ENCODE measurements at regions not wholly inside any gene's neighbourhood (a gene's known extent, or its start where the extent isn't known, plus 50 kb on each side); places are given as distances from the start of the nearest gene placed in this dataset.

- no peak for TF ChIP-seq MCM2 (IDR thresholded peaks at IDR 0.05; ENCODE audit: low read depth)
- TF ChIP-seq THAP7 (CRISPR knock-in tag; IDR thresholded peaks at IDR 0.05) = no peak
- no peak for TF ChIP-seq PCBP1 (IDR thresholded peaks at IDR 0.05; ENCODE audit: low read depth, low read length, poor library complexity, severe bottlenecking)
Observed at GRCh38 chr9:73053543-73053942, 98.1 kb upstream of the ANXA1 start (continued).

- H3K79me2 ChIP-seq (ENCODE audit: control insufficient read depth, insufficient read depth, low read length) = no peaks in the 10 kb centered on the region
- H3K4me2 ChIP-seq (ENCODE audit: insufficient read depth, low read length) = no peak overlapping the region
- POLR2A ChIA-PET = interaction anchor here (0.7 to 1.6 kb wide), 2 partner anchors 8 to 331 kb away, joined by 3 to 4 read pairs; no protein-coding TSS in a partner anchor
- ATAC-seq = peak; percentile 73; the same call in 2 of the 3 replicates
- no peaks in the 10 kb centered on the region for H3K27me3 ChIP-seq (ENCODE audit: control insufficient read depth in 2 of 2, insufficient read depth in 2 of 2, low read length in 2 of 2)
- WGBS (ENCODE audit: insufficient coverage, low coverage, missing lambda C conversion rate) = 47% methylated on average over 7 of the region's 7 CpGs
- no peak for DNase-seq (ENCODE audit: extremely low read depth in 1 of 4, low spot score in 3 of 4)
- no peaks in the 10 kb centered on the region for H3K9me1 ChIP-seq (ENCODE audit: control insufficient read depth, insufficient read depth, low read length)
- CTCF ChIA-PET (ENCODE audit: low intra/inter-chr PET ratio) = no interaction called here
- H3K27ac ChIP-seq (ENCODE audit: extremely low read depth, low read depth, low read length) = no peak overlapping the region
- no peak for FAIRE-seq
- no peaks in the 10 kb centered on the region for H3K36me3 ChIP-seq (ENCODE audit: control insufficient read depth, insufficient read depth, low read length)
- in situ Hi-C loops (cut with MboI) (no loop called here), intact Hi-C loops (cut with micrococcal nuclease) (no loop called here)
- no peak overlapping the region for H3K4me3 ChIP-seq
- H3K9me3 ChIP-seq (replicated peaks; ENCODE audit: control insufficient read depth, insufficient read depth, low read depth, low read length) = no peaks in the 10 kb centered on the region
- H4K20me1 ChIP-seq (replicated peaks; ENCODE audit: control insufficient read depth, insufficient read depth, low read length) = no peaks in the 10 kb centered on the region
- H3K4me1 ChIP-seq (replicated peaks in 1 of 2; ENCODE audit: control insufficient read depth in 2 of 2, insufficient read depth in 2 of 2, low read length in 2 of 2) = no peaks in the 10 kb centered on the region; a peak in 1 of 5 replicates
- no peak overlapping the region for H3K9ac ChIP-seq (ENCODE audit: insufficient read depth in 1 of 2, low read depth in 2 of 2, low read length in 2 of 2)
- H2AFZ ChIP-seq (ENCODE audit: low read depth, low read length) = peak overlapping the region; percentile 65
- no TSS peak for BruUV-seq (replicated peaks)
- TF ChIP-seq TRIM24 (IDR thresholded peaks at IDR 0.05) = peak in 1 of 2 experiments; percentile 49; a peak in 1 of 4 replicates
- no peak for TF ChIP-seq CEBPG (CRISPR knock-in tag; IDR thresholded peaks at IDR 0.05)
- peak in 1 of 2 experiments; percentile 47; a peak in 1 of 4 replicates for TF ChIP-seq CEBPG (tag; conservative IDR thresholded peaks at IDR 0.05 in 1 of 2, IDR thresholded peaks at IDR 0.05 in 1 of 2)
- TF ChIP-seq ZKSCAN8 (CRISPR knock-in tag; IDR thresholded peaks at IDR 0.05) = no peak
- peak; percentile 81 for TF ChIP-seq ZBTB40 (IDR thresholded peaks at IDR 0.05)
- no peak for TF ChIP-seq ZBTB40 (CRISPR knock-in tag; IDR thresholded peaks at IDR 0.05)
Observed at GRCh38 chr9:73050887-73051550, 98.2 kb upstream of the ALDH1A1 start.
